WERI-Rb-1 (cell line): ENCODE measurements at regions not wholly inside any gene's neighbourhood (a gene's known extent, or its start where the extent isn't known, plus 50 kb on each side); places are given as distances from the start of the nearest gene placed in this dataset.

ENCODE experiments used
- DNase-seq: peaks from one replicate; pipeline ENCODE4 v3.0.0-alpha.2; 2020
- H3K27ac ChIP-seq: fragments of 250-450 bp; sonication (Bioruptor Pico); 2 replicates; pipeline ENCODE4 v1.5.1; 2020; ENCODE audit warnings: mild to moderate bottlenecking, moderate library complexity
- H3K27me3 ChIP-seq: fragments of 250-450 bp; sonication (Bioruptor Pico); 2 replicates; pipeline ENCODE4 v1.5.1; 2021; ENCODE audit warnings: mild to moderate bottlenecking, low read depth, moderate library complexity; ENCODE audit not compliant: insufficient read depth, severe bottlenecking
- H3K36me3 ChIP-seq: fragments of 250-450 bp; sonication (Bioruptor Pico); 2 replicates; pipeline ENCODE4 v1.5.1; 2020; ENCODE audit warnings: mild to moderate bottlenecking, moderate library complexity
- H3K4me3 ChIP-seq: 2 replicates; pipeline ENCODE4 v1.5.1; 2011; ENCODE audit warnings: low read depth, mild to moderate bottlenecking, control low read depth, low read length
- H3K9me3 ChIP-seq: fragments of 250-450 bp; sonication (Bioruptor Pico); 2 replicates; pipeline ENCODE4 v1.5.1; 2021; ENCODE audit warnings: mild to moderate bottlenecking, moderate library complexity; ENCODE audit not compliant: severe bottlenecking
- TF ChIP-seq, protein P1 (sequence below): IDR thresholded peaks from 2 replicates; pipeline ENCODE4 v1.5.1; 2011; ENCODE audit warnings: low read depth, mild to moderate bottlenecking, control low read depth, inconsistent platforms, low read length

DNA sequence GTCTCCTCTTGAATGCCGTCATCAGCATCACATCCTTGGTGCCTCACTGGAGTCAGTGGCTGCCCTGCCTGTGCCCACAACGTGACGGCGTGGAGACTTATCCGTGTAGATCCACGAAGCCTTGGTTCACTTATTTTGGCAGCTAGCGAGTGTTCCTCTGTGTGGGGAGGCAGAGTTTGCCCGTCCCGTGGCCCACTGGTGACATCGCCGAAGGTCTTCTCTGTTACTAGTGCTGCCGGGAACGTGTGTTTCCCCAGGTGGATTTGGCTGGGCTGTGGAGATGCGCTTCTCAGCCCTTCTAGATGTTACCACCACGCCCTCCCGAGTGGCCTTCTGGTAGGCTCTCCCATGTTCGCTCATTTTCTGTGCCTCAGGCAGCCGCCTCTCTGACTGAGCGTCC, 169.6 kb downstream of the SEC14L1 start:
- no peak for DNase-seq
- H3K9me3 ChIP-seq = no peaks in the 10 kb centered on the region
- H3K4me3 ChIP-seq = no peak overlapping the region
- H3K36me3 ChIP-seq = peaks cover 90% of the 10 kb centered on the region
- no peaks in the 10 kb centered on the region for H3K27me3 ChIP-seq
- TF ChIP-seq, protein P1, sequence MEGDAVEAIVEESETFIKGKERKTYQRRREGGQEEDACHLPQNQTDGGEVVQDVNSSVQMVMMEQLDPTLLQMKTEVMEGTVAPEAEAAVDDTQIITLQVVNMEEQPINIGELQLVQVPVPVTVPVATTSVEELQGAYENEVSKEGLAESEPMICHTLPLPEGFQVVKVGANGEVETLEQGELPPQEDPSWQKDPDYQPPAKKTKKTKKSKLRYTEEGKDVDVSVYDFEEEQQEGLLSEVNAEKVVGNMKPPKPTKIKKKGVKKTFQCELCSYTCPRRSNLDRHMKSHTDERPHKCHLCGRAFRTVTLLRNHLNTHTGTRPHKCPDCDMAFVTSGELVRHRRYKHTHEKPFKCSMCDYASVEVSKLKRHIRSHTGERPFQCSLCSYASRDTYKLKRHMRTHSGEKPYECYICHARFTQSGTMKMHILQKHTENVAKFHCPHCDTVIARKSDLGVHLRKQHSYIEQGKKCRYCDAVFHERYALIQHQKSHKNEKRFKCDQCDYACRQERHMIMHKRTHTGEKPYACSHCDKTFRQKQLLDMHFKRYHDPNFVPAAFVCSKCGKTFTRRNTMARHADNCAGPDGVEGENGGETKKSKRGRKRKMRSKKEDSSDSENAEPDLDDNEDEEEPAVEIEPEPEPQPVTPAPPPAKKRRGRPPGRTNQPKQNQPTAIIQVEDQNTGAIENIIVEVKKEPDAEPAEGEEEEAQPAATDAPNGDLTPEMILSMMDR = no peak
- no peak overlapping the region for H3K27ac ChIP-seq

DNA sequence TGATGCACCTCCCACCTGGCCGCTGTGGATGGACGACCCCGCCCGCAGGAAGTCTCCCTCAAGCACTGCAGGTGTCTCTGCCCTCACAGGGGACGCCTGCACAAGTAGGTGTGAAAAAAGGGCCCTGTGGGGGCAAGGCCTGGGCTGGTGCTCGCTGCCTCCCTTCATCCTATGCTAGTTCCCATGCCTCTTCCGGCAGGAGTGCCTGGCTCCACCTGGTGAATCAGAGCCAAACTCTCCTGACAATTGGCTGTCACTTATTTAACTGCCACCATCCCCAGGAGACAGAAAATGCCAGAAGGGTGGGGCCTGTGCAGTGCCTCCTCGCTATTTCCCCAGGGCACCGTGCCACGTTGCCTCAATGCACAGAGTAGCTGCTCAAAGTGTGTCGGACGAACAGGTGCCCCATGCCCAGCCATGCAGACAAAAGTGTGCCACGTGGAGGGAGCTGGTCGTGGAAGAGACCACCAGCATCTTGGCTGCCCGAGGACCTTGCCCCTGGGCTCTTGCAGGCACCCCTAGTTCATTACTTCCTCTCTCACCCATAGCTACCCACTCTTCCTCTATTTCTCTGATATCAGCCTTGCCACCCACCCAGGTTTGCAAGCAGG, 170.7 kb downstream of the SEC14L1 start:
- Histone ChIP-seq H3K27ac (no peak overlapping the region), H3K9me3 (no peaks in the 10 kb centered on the region), H3K27me3 (no peaks in the 10 kb centered on the region), H3K4me3 (no peak overlapping the region), H3K36me3 (peaks cover 93% of the 10 kb centered on the region)
- no peak for DNase-seq
- TF ChIP-seq, protein P1 = no peak

DNA sequence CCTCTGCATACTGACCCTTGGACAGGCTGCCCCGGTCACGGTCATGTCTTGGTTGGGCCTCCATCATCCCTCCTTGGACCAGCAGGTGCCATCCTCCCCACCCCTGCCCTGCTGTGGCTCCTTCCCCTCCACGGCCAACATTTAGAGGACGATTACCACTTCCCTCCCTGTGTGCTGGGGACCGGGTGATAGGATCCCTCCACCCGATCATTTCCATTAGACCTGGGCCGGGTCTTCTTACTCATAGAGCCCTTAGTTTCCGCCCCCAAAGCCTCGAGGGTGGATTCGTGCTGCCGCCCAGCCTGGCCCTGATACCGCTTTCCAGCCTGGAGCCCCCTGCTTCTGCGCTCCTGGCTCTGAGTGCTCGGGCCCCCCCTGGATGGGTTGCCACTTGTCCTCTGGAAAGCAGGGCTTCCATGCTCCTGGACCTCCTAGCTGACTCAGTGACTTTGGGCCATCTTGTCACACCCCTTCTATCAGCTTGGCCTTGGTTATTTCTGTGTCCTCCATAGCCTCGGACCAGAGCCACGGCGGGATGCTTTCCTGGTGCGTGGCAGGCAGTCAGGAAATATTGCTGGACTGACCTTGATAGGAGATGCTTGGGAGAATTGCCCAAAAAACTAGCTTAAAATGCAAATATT, 171.4 kb downstream of the SEC14L1 start:
- Histone ChIP-seq H3K4me3 (no peak overlapping the region), H3K36me3 (peaks cover 90% of the 10 kb centered on the region), H3K9me3 (no peaks in the 10 kb centered on the region), H3K27me3 (no peaks in the 10 kb centered on the region), H3K27ac (no peak overlapping the region)
- TF ChIP-seq, protein P1 = no peak
- no peak for DNase-seq

DNA sequence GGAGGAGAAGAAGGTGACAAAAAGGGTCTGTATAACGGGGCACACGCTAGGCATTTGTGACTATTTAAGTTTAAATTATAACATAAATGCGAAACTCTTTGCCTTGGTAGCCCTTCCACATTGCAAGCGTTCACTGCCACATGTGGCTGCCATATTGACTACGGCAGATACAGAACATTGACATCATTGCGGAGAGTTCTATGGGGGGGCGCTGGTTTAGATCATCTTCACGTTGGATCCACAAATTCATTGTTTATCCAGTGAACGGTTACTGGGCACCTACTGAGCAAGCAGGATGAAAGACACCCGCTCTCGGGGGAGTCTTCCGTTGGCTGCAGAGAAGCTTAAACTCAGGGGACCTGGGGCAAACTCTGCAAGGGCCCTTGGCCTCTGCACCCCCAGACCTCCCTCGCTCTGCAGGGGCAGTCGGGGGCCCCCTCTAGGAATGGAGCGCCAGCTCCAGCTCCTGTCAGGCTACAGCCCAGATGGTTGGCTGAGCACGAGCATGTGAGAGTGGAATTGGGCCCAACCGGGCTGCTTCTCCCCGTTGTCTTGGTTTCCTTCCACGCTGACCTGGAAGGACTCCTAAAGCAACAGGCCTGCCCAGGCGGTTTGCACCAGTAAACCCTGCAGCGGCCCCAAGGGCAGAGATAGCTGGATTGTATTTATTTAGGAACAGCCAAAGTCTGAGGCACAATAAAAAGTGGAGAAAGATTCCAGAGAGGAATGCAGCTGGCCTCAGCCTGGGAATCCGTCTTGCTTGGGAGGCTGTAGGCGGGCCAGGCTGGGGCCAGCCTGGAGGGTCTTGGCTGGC, 172.2 kb downstream of the SEC14L1 start:
- no peaks in the 10 kb centered on the region for H3K9me3 ChIP-seq
- no peak overlapping the region for H3K4me3 ChIP-seq
- H3K36me3 ChIP-seq = peaks cover 84% of the 10 kb centered on the region
- TF ChIP-seq, protein P1 = no peak
- no peak for DNase-seq
- H3K27me3 ChIP-seq = no peaks in the 10 kb centered on the region
- H3K27ac ChIP-seq = no peak overlapping the region

DNA sequence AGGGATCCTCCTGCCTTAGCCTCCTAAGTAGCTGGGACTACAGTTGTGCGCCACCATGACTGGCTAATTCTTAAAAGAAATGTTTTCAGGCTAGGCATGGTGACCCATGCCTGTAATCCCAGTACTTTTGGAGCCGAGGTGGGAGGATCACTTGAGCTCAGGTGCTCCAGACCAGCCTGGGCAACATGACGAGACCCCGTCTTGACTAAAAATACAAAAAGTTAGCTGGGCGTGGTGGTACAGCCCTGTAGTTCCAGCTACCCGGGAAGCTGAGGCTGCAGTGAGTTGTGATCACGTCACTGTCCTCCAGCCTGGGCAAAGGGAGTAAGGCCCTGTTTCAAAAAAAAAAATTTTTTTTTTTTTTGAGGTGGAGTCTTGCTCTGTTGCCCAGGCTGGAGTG, 173.1 kb downstream of the SEC14L1 start:
- TF ChIP-seq, protein P1 = no peak
- no peak for DNase-seq
- no peak overlapping the region for H3K27ac ChIP-seq
- H3K36me3 ChIP-seq = peaks cover 84% of the 10 kb centered on the region
- H3K9me3 ChIP-seq = no peaks in the 10 kb centered on the region
- H3K27me3 ChIP-seq = no peaks in the 10 kb centered on the region
- H3K4me3 ChIP-seq = no peak overlapping the region
